Osteoblast (primary cell): ENCODE measurements at regions not wholly inside any gene's neighbourhood (a gene's known extent, or its start where the extent isn't known, plus 50 kb on each side); places are given as distances from the start of the nearest gene placed in this dataset.
"Not testable (repeated sequence)": the region's sequence is repeated elsewhere in the genome, so short reads cannot be mapped to it uniquely, and the experiment has no call there.

Experiments
- DNase-seq: peaks from one replicate; pipeline ENCODE4 v3.0.0; 2011; ENCODE audit warnings: low spot score, mixed read lengths; ENCODE audit not compliant: insufficient read length; ENCODE audit errors: missing footprints
- H2AFZ ChIP-seq: 2 replicates; pipeline ENCODE4 v1.6.0; 2011; ENCODE audit warnings: mild to moderate bottlenecking, low read length
- H3K27ac ChIP-seq: 2 replicates; pipeline ENCODE4 v1.5.1; 2011; ENCODE audit warnings: mild to moderate bottlenecking, low read depth, low read length, moderate library complexity
- H3K27me3 ChIP-seq: 2 replicates; pipeline ENCODE4 v1.6.0; 2012; ENCODE audit warnings: mild to moderate bottlenecking, control low read depth, inconsistent platforms, low read length, moderate library complexity; ENCODE audit not compliant: insufficient read depth
- H3K36me3 ChIP-seq: 2 replicates; pipeline ENCODE4 v1.5.1; 2011; ENCODE audit warnings: mild to moderate bottlenecking, low read length, control low read depth, moderate library complexity; ENCODE audit not compliant: insufficient read depth
- H3K4me1 ChIP-seq: 2 replicates; pipeline ENCODE4 v1.5.1; 2011; ENCODE audit warnings: mild to moderate bottlenecking, low read length, control low read depth, moderate library complexity; ENCODE audit not compliant: insufficient read depth
- H3K4me2 ChIP-seq: 2 replicates; pipeline ENCODE4 v1.6.0; 2011; ENCODE audit warnings: mild to moderate bottlenecking, low read length; ENCODE audit not compliant: insufficient read depth
- H3K4me3 ChIP-seq: fragments of 200-600 bp; sonication (generic); 3 replicates; pipeline ENCODE4 v1.5.1; 2012; ENCODE audit warnings: mild to moderate bottlenecking, low read length, inconsistent platforms; ENCODE audit not compliant: insufficient read depth
- H3K79me2 ChIP-seq: 2 replicates; pipeline ENCODE4 v1.6.0; 2012; ENCODE audit warnings: mild to moderate bottlenecking, low read length, control low read depth, inconsistent platforms; ENCODE audit not compliant: insufficient read depth
- H3K9me3 ChIP-seq: 2 replicates; pipeline ENCODE4 v1.5.1; 2011; ENCODE audit warnings: low read depth, low read length, control low read depth
- H4K20me1 ChIP-seq: 2 replicates; pipeline ENCODE4 v1.6.0; 2012; ENCODE audit warnings: mild to moderate bottlenecking, low read length, control low read depth; ENCODE audit not compliant: insufficient read depth

- peak overlapping the region; percentile 48 for H3K4me2 ChIP-seq
- not testable (repeated sequence) for H3K36me3 ChIP-seq, H3K9me3 ChIP-seq, DNase-seq, H2AFZ ChIP-seq, H3K27me3 ChIP-seq, H3K4me3 ChIP-seq, H4K20me1 ChIP-seq
- peaks cover 18% of the 10 kb centered on the region for H3K4me1 ChIP-seq
- peaks cover 32% of the 10 kb centered on the region for H3K79me2 ChIP-seq
- peak overlapping the region; percentile 12 for H3K27ac ChIP-seq
These were observed 370.9 kb downstream of the BCL2L11 start for GRCh38 chr2:111491614-111492013.

- not testable (repeated sequence) for H3K27me3 ChIP-seq, H4K20me1 ChIP-seq, H2AFZ ChIP-seq, H3K36me3 ChIP-seq, H3K9me3 ChIP-seq, DNase-seq
- Histone ChIP-seq H3K79me2 (peaks cover 24% of the 10 kb centered on the region), H3K27ac (peak overlapping the region; percentile 88), H3K4me1 (peaks cover 26% of the 10 kb centered on the region), H3K4me3 (peak overlapping the region; percentile 75), H3K4me2 (peak overlapping the region; percentile 78)
These were observed 372.4 kb downstream of the BCL2L11 start for GRCh38 chr2:111492995-111493719.

GRCh38 chr2:111493720-111494078 lies 373.0 kb downstream of the BCL2L11 start:
- not testable (repeated sequence) for H4K20me1 ChIP-seq, DNase-seq, H3K36me3 ChIP-seq, H3K27me3 ChIP-seq, H2AFZ ChIP-seq, H3K9me3 ChIP-seq
- Histone ChIP-seq H3K4me3 (peak overlapping the region; percentile 75), H3K79me2 (peaks cover 19% of the 10 kb centered on the region), H3K4me2 (peak overlapping the region; percentile 78), H3K27ac (peak overlapping the region; percentile 88), H3K4me1 (peaks cover 26% of the 10 kb centered on the region)

GRCh38 chr2:111494288-111494980 lies 373.7 kb downstream of the BCL2L11 start:
- peak overlapping the region; percentile 79 for H3K27ac ChIP-seq
- not testable (repeated sequence) for H2AFZ ChIP-seq, H3K27me3 ChIP-seq, H3K9me3 ChIP-seq, H3K36me3 ChIP-seq, H4K20me1 ChIP-seq, DNase-seq
- peaks cover 19% of the 10 kb centered on the region for H3K79me2 ChIP-seq
- peak overlapping the region; percentile 71 for H3K4me3 ChIP-seq
- H3K4me2 ChIP-seq: peak overlapping the region; percentile 45
- H3K4me1 ChIP-seq: peaks cover 26% of the 10 kb centered on the region

GRCh38 chr2:111494981-111495315 lies 374.2 kb downstream of the BCL2L11 start:
- Histone ChIP-seq H3K27ac (peak overlapping the region; percentile 91), H3K4me1 (peaks cover 26% of the 10 kb centered on the region), H3K4me2 (peak overlapping the region; percentile 45), H3K79me2 (peaks cover 19% of the 10 kb centered on the region), H3K4me3 (peak overlapping the region; percentile 71)
- not testable (repeated sequence) for H4K20me1 ChIP-seq, H3K9me3 ChIP-seq, DNase-seq, H2AFZ ChIP-seq, H3K36me3 ChIP-seq, H3K27me3 ChIP-seq

GRCh38 chr2:111495636-111496035 lies 374.9 kb downstream of the BCL2L11 start:
- H3K36me3 ChIP-seq, H3K27me3 ChIP-seq, DNase-seq, H3K9me3 ChIP-seq, H4K20me1 ChIP-seq, H2AFZ ChIP-seq: not testable (repeated sequence)
- H3K4me2 ChIP-seq: peak overlapping the region; percentile 48
- peak overlapping the region; percentile 91 for H3K27ac ChIP-seq
- H3K79me2 ChIP-seq: peaks cover 17% of the 10 kb centered on the region
- H3K4me3 ChIP-seq: peak overlapping the region; percentile 10
- H3K4me1 ChIP-seq: peaks cover 26% of the 10 kb centered on the region

- H3K4me3 ChIP-seq, DNase-seq, H3K36me3 ChIP-seq, H3K9me3 ChIP-seq, H4K20me1 ChIP-seq, H3K27me3 ChIP-seq, H2AFZ ChIP-seq: not testable (repeated sequence)
- Histone ChIP-seq H3K79me2 (peaks cover 13% of the 10 kb centered on the region), H3K4me1 (peaks cover 26% of the 10 kb centered on the region), H3K27ac (peak overlapping the region; percentile 91), H3K4me2 (peak overlapping the region; percentile 48)
These were observed 375.5 kb downstream of the BCL2L11 start for GRCh38 chr2:111496176-111496575.

GRCh38 chr2:111496860-111497259 lies 376.1 kb downstream of the BCL2L11 start:
- not testable (repeated sequence) for H3K4me2 ChIP-seq, H3K36me3 ChIP-seq, H4K20me1 ChIP-seq, H3K4me3 ChIP-seq, H3K79me2 ChIP-seq, H3K27me3 ChIP-seq, H3K9me3 ChIP-seq, H2AFZ ChIP-seq, DNase-seq
- Histone ChIP-seq H3K4me1 (peaks cover 21% of the 10 kb centered on the region), H3K27ac (peak overlapping the region; percentile 41)

- peak overlapping the region; percentile 38 for H3K27ac ChIP-seq
- H4K20me1 ChIP-seq, H3K79me2 ChIP-seq, H2AFZ ChIP-seq, H3K36me3 ChIP-seq, DNase-seq, H3K9me3 ChIP-seq, H3K4me3 ChIP-seq, H3K27me3 ChIP-seq, H3K4me2 ChIP-seq: not testable (repeated sequence)
- peaks cover 18% of the 10 kb centered on the region for H3K4me1 ChIP-seq
These were observed 376.6 kb downstream of the BCL2L11 start for GRCh38 chr2:111497270-111497669.
